ENCODE measurements at regions not wholly inside any gene's neighbourhood (a gene's known extent, or its start where the extent isn't known, plus 50 kb on each side); places are given as distances from the start of the nearest gene placed in this dataset.

DNA sequence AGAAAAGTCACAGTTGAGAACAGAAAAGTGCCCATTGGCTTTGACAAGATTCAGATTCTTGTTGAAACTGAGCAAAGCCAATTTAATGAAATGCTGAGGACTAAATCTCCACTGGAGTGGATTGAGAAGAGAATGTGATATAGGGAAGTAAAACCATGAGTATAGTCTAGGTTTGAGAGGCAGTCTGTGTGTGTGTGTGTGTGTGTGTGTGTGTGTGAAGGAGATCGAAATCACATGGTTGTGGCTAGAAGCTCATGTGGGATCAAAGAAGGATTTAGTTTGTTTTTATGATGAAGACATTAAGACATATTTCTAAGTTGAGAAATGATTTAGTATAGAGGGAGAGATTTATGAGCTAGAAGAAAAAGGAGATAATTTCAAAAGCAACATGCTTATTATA, 275.7 kb upstream of the DAB2 start:
- TF ChIP-seq, protein P1, sequence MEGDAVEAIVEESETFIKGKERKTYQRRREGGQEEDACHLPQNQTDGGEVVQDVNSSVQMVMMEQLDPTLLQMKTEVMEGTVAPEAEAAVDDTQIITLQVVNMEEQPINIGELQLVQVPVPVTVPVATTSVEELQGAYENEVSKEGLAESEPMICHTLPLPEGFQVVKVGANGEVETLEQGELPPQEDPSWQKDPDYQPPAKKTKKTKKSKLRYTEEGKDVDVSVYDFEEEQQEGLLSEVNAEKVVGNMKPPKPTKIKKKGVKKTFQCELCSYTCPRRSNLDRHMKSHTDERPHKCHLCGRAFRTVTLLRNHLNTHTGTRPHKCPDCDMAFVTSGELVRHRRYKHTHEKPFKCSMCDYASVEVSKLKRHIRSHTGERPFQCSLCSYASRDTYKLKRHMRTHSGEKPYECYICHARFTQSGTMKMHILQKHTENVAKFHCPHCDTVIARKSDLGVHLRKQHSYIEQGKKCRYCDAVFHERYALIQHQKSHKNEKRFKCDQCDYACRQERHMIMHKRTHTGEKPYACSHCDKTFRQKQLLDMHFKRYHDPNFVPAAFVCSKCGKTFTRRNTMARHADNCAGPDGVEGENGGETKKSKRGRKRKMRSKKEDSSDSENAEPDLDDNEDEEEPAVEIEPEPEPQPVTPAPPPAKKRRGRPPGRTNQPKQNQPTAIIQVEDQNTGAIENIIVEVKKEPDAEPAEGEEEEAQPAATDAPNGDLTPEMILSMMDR (conservative IDR thresholded peaks at IDR 0.05; ENCODE audit: low read depth, low read length): no peak
- TF ChIP-seq EZH2 (IDR thresholded peaks at IDR 0.05; ENCODE audit: borderline replicate concordance, low read depth, low read length, poor library complexity, severe bottlenecking): no peak

All from A673 (cell line).